ENCODE measurements at regions not wholly inside any gene's neighbourhood (a gene's known extent, or its start where the extent isn't known, plus 50 kb on each side); places are given as distances from the start of the nearest gene placed in this dataset.

GRCh38 chr10:65710306-65710705, 1215.5 kb upstream of the LRRTM3 start (continued):
- TF ChIP-seq ATF4 (CRISPR knock-in tag; IDR thresholded peaks at IDR 0.05): no peak

- DNase-seq (ENCODE audit: low spot score): no peak
- no peak overlapping the region for H2AFZ ChIP-seq (ENCODE audit: low read length)
- H3K27me3 ChIP-seq (ENCODE audit: control insufficient read depth in 1 of 2, insufficient read depth in 2 of 2, low read length in 2 of 2): no peaks in the 10 kb centered on the region
- no peak overlapping the region for H3K9ac ChIP-seq (ENCODE audit: insufficient read depth, low read depth, low read length)
- no peak overlapping the region for H3K27ac ChIP-seq (ENCODE audit: extremely low read length, insufficient read depth, low read length)
- BruUV-seq (replicated peaks): no TSS peak
- no peaks in the 10 kb centered on the region for H3K79me2 ChIP-seq (ENCODE audit: insufficient read depth, low read length)
- no peaks in the 10 kb centered on the region for H4K20me1 ChIP-seq (ENCODE audit: insufficient read depth, low read length)
- H3K36me3 ChIP-seq (replicated peaks in 1 of 2; ENCODE audit: control insufficient read depth in 1 of 2, insufficient read depth in 2 of 2, low read length in 2 of 2): no peaks in the 10 kb centered on the region
- intact Hi-C loops (cut with micrococcal nuclease; ENCODE audit: unreplicated experiment) (no loop called here), in situ Hi-C loops (cut with HindIII; ENCODE audit: extremely low pct_ligation_motif_present, low pct_unique_long_range_greater_than_20kb) (no loop called here)
- no peak for ATAC-seq
- TF ChIP-seq ARID3A (IDR thresholded peaks at IDR 0.05; ENCODE audit: low read depth, low read length): no peak
- no peak for TF ChIP-seq HDAC1 (CRISPR knock-in tag; IDR thresholded peaks at IDR 0.05)
- no peak for TF ChIP-seq SALL1 (CRISPR knock-in tag; IDR thresholded peaks at IDR 0.05)
- no peak for TF ChIP-seq ZNF3 (CRISPR knock-in tag; IDR thresholded peaks at IDR 0.05)
- TF ChIP-seq KMT2B (CRISPR knock-in tag; IDR thresholded peaks at IDR 0.05): no peak
- TF ChIP-seq RARG (CRISPR knock-in tag; IDR thresholded peaks at IDR 0.05; ENCODE audit: low read depth): no peak
- TF ChIP-seq NFKB2 (CRISPR knock-in tag; IDR thresholded peaks at IDR 0.05; ENCODE audit: borderline replicate concordance): no peak
- no peak for TF ChIP-seq ZNF468 (CRISPR knock-in tag; IDR thresholded peaks at IDR 0.05)
- no peak for TF ChIP-seq LCORL (IDR thresholded peaks at IDR 0.05)
- no peak for TF ChIP-seq LCORL (CRISPR knock-in tag; IDR thresholded peaks at IDR 0.05)
- TF ChIP-seq, protein P1, sequence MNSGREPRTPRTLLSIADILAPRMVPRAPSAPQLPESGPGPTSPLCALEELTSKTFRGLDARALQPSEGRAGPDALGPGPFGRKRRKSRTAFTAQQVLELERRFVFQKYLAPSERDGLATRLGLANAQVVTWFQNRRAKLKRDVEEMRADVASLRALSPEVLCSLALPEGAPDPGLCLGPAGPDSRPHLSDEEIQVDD (CRISPR knock-in tag; IDR thresholded peaks at IDR 0.05; ENCODE audit: borderline replicate concordance): no peak
- TF ChIP-seq, protein P2, sequence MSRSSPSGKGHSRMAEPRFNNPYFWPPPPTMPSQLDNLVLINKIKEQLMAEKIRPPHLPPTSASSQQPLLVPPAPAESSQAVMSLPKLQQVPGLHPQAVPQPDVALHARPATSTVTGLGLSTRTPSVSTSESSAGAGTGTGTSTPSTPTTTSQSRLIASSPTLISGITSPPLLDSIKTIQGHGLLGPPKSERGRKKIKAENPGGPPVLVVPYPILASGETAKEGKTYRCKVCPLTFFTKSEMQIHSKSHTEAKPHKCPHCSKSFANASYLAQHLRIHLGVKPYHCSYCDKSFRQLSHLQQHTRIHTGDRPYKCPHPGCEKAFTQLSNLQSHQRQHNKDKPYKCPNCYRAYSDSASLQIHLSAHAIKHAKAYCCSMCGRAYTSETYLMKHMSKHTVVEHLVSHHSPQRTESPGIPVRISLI (CRISPR knock-in tag; IDR thresholded peaks at IDR 0.05; ENCODE audit: borderline replicate concordance): no peak
- no peak for TF ChIP-seq ZNF136 (CRISPR knock-in tag; IDR thresholded peaks at IDR 0.05; ENCODE audit: low read depth)
- POLR2A ChIA-PET: no interaction called here
- H3K4me3 ChIP-seq (replicated peaks in 1 of 3; ENCODE audit: insufficient read depth in 1 of 3, low read depth in 2 of 3, low read length in 3 of 3): no peak overlapping the region
- H3K9me3 ChIP-seq (ENCODE audit: low read length): no peaks in the 10 kb centered on the region
- no peak overlapping the region for H3K4me2 ChIP-seq (ENCODE audit: low read depth, low read length)
- 62% methylated on average over 1 of the region's 1 CpG for WGBS (ENCODE audit: low lambda C conversion rate)
- H3K4me1 ChIP-seq (ENCODE audit: insufficient read depth, low read length): no peaks in the 10 kb centered on the region
- CTCF ChIA-PET (ENCODE audit: low intra/inter-chr PET ratio, low total read pairs): no interaction called here
- FAIRE-seq: no peak
Observed at GRCh38 chr10:65719790-65720189, 1206.0 kb upstream of the LRRTM3 start.

Measured in HepG2 (cell line).